ENCODE measurements at regions not wholly inside any gene's neighbourhood (a gene's known extent, or its start where the extent isn't known, plus 50 kb on each side); places are given as distances from the start of the nearest gene placed in this dataset.

DNA sequence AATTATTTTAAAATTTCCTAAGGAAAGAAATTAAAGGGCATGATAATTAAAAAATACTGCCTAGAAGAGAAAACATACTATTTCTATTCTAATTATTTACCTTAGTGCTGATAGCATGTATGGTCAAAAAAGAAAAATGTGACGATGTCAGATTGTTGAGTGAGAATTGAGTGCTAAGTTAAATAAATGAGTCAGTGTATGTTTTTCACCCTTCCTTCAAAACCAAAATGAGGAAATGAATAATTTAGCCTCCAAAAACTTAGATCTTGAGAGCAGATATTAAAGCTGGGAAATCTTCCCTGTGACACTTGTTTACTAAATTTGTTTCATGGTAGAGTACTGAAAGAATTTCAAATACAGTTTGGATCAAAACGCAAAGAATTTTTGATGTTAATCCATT is 58.6 kb upstream of the NYAP2 start:
- 79% methylated on average over 2 of the region's 2 CpGs for WGBS, 2 donors
- H3K4me1 ChIP-seq, result no peaks in the 10 kb centered on the region
- H3K9me3 ChIP-seq, result no peaks in the 10 kb centered on the region
- H3K36me3 ChIP-seq (ENCODE audit: low read depth, missing control alignments), result no peaks in the 10 kb centered on the region
- TF ChIP-seq, protein P1, sequence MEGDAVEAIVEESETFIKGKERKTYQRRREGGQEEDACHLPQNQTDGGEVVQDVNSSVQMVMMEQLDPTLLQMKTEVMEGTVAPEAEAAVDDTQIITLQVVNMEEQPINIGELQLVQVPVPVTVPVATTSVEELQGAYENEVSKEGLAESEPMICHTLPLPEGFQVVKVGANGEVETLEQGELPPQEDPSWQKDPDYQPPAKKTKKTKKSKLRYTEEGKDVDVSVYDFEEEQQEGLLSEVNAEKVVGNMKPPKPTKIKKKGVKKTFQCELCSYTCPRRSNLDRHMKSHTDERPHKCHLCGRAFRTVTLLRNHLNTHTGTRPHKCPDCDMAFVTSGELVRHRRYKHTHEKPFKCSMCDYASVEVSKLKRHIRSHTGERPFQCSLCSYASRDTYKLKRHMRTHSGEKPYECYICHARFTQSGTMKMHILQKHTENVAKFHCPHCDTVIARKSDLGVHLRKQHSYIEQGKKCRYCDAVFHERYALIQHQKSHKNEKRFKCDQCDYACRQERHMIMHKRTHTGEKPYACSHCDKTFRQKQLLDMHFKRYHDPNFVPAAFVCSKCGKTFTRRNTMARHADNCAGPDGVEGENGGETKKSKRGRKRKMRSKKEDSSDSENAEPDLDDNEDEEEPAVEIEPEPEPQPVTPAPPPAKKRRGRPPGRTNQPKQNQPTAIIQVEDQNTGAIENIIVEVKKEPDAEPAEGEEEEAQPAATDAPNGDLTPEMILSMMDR (IDR thresholded peaks at IDR 0.05), result no peak
- TF ChIP-seq POLR2A (IDR thresholded peaks at IDR 0.05), result no peak
- DNase-seq, result no peak
- no peak overlapping the region for H3K27ac ChIP-seq
- no peaks in the 10 kb centered on the region for H3K27me3 ChIP-seq
- no peak overlapping the region for H3K4me3 ChIP-seq
- intact Hi-C loops (cut with DNase I; ENCODE audit: low total_unique reads), result no loop called here

DNA sequence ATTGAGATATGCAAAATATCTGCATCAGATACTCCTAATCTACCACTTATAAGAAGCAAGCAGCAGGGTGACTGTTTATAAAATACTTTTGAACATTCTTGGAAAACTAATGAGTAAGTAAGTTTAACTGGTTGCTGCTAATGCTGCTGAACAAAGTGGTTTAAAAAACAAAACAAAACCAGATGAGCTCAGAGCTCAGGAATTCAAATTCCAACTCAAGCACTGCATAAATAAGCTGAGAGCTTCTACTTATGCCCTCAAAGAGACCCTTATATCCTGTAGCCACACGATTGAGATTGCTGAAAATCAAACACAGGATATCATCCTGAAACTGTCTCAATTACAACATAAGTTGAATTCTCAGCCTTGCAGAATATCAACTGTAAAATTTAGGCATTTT is 62.3 kb upstream of the NYAP2 start:
- Histone ChIP-seq H3K4me3 (no peak overlapping the region), H3K4me1 (no peaks in the 10 kb centered on the region), H3K36me3 (ENCODE audit: low read depth, missing control alignments) (no peaks in the 10 kb centered on the region), H3K9me3 (no peaks in the 10 kb centered on the region), H3K27me3 (no peaks in the 10 kb centered on the region), H3K27ac (no peak overlapping the region)
- WGBS, 2 donors, result 8 to 33% methylated on average over 1 of the region's 1 CpG
- intact Hi-C loops (cut with DNase I; ENCODE audit: low total_unique reads), result no loop called here
- TF ChIP-seq, protein P1 (IDR thresholded peaks at IDR 0.05), result no peak
- no peak for TF ChIP-seq POLR2A (IDR thresholded peaks at IDR 0.05)
- DNase-seq, result no peak

DNA sequence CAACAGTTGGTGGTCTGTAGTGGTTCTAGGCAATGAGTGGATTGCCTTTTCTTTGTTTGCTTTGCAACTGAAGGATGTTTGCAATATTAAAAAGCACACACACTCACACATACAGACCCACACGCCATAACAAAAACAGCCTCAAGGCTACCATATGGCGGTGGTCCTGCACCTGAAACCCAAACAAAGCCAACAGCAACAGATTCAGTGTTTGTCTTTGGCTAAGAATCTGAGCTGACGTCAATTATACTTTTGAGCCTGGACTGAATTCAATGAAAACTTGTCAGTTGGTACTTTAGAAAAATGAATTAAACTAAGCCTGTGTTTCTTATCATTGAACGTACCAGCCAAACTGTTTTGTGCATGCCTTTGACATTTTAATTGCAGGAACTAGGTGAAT is 65.0 kb upstream of the NYAP2 start:
- intact Hi-C loops (cut with DNase I; ENCODE audit: low total_unique reads), result no loop called here
- Histone ChIP-seq H3K9me3 (no peaks in the 10 kb centered on the region), H3K4me3 (no peak overlapping the region), H3K4me1 (no peaks in the 10 kb centered on the region), H3K36me3 (ENCODE audit: low read depth, missing control alignments) (no peaks in the 10 kb centered on the region), H3K27me3 (no peaks in the 10 kb centered on the region), H3K27ac (no peak overlapping the region)
- no peak for TF ChIP-seq POLR2A (IDR thresholded peaks at IDR 0.05)
- TF ChIP-seq, protein P1 (IDR thresholded peaks at IDR 0.05), result no peak
- DNase-seq, result no peak
- 39 to 53% methylated on average over 4 of the region's 4 CpGs for WGBS, 2 donors

DNA sequence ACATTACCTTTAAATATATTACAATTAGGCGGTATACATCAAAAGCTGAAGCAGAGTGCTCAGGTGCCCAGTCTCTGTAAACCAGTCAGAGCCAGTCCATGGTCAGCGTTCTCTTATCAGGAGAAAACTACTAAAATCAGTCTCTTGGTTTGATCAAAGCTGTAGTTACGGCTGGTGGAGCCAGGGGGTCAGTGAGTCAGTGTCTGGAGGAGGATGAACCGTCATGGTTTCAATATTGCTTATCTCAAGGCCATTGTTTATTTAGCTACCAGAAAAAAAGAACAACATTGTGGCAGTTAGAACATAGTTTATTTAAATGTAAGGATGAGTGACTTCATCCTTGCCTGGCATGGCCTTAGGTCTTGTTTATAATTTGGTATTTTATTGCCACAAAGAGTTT is 71.3 kb upstream of the NYAP2 start:
- Histone ChIP-seq H3K27ac (no peak overlapping the region), H3K9me3 (no peaks in the 10 kb centered on the region), H3K4me3 (no peak overlapping the region), H3K36me3 (ENCODE audit: low read depth, missing control alignments) (no peaks in the 10 kb centered on the region), H3K27me3 (no peaks in the 10 kb centered on the region), H3K4me1 (no peaks in the 10 kb centered on the region)
- TF ChIP-seq POLR2A (IDR thresholded peaks at IDR 0.05), result no peak
- TF ChIP-seq, protein P1 (IDR thresholded peaks at IDR 0.05), result no peak
- intact Hi-C loops (cut with DNase I; ENCODE audit: low total_unique reads), result no loop called here
- DNase-seq, result no peak
- 44 to 51% methylated on average over 4 of the region's 4 CpGs for WGBS, 2 donors

DNA sequence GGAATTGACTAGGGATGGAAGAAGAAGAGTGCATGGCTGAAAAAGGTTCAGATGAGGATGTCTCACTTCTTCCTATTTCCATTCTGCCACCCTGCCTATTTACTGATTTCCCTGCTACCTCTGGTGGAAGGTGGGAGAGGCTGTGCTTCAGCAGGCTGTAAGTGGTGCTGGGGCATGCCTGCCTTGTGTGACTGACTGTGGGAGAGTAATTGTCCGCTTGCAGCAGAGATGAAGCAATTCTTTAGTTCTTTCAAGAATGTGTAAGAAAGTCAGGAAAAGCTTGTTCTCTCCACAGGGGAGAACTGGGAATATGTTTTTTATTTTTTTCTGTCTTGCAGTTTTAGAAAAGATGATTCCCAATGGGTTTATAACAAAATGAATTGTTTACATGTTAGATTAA is 72.5 kb upstream of the NYAP2 start:
- DNase-seq, result no peak
- H3K9me3 ChIP-seq, result no peaks in the 10 kb centered on the region
- no peak overlapping the region for H3K27ac ChIP-seq
- intact Hi-C loops (cut with DNase I; ENCODE audit: low total_unique reads), result no loop called here
- WGBS, 2 donors, result 80 to 81% methylated on average over 1 of the region's 1 CpG
- H3K27me3 ChIP-seq, result no peaks in the 10 kb centered on the region
- H3K36me3 ChIP-seq (ENCODE audit: low read depth, missing control alignments), result no peaks in the 10 kb centered on the region
- H3K4me3 ChIP-seq, result no peak overlapping the region
- TF ChIP-seq POLR2A (IDR thresholded peaks at IDR 0.05), result no peak
- TF ChIP-seq, protein P1 (IDR thresholded peaks at IDR 0.05), result no peak
- H3K4me1 ChIP-seq, result no peaks in the 10 kb centered on the region

Measured in testis (tissue), 2 donors.